ENCODE measurements at regions not wholly inside any gene's neighbourhood (a gene's known extent, or its start where the extent isn't known, plus 50 kb on each side); places are given as distances from the start of the nearest gene placed in this dataset.

DNA sequence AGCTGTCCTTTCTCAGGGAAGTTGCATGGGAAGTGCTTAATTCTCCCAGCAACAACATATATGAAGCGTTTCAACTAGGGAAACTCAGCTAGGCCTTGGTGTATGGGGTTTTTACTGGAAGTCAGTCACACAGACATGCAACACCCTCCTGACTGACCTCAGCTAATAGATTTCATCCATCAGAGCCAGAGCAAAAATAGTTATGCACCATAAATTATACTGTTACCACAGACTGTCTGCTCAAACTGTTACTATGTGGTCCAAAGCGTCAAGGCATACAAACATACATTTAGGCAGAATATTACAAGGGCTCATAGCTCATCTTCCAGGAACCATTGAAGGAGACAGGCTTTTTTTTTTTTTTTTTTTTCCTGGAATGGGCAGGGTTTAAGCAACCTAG, 417.9 kb downstream of the ANKRD7 start:
- H3K36me3 Mint-ChIP-seq = no peaks in the 10 kb centered on the region
- CTCF ChIA-PET = no interaction called here
- H3K9me3 Mint-ChIP-seq = no peaks in the 10 kb centered on the region
- no peaks in the 10 kb centered on the region for H3K4me1 Mint-ChIP-seq
- no peak for DNase-seq
- H3K27ac Mint-ChIP-seq = no peak overlapping the region
- H3K4me3 Mint-ChIP-seq = no peak overlapping the region
- H3K27me3 Mint-ChIP-seq = no peaks in the 10 kb centered on the region

DNA sequence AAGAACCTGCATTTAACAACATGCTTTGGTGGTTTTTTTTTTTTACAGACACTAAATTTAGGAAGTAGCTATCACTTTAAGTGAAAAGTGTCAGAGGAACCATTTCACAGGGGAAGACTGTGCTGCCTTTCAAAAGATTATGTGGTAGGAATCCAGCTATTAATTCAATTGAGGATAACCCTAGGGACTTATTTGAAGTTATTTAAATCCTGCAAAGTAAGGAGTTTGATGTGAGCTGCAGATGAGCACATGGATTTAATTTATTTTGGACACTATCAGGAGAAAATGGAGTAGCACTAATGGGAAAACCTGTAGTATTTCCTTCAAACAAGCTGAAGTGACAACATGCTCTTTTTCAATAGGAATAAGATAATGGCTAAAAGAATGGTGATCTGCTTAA, 419.8 kb downstream of the ANKRD7 start:
- H3K27me3 Mint-ChIP-seq = no peaks in the 10 kb centered on the region
- H3K36me3 Mint-ChIP-seq = no peaks in the 10 kb centered on the region
- no peaks in the 10 kb centered on the region for H3K4me1 Mint-ChIP-seq
- H3K4me3 Mint-ChIP-seq = no peak overlapping the region
- H3K27ac Mint-ChIP-seq = no peak overlapping the region
- no peak for DNase-seq
- CTCF ChIA-PET = no interaction called here
- no peaks in the 10 kb centered on the region for H3K9me3 Mint-ChIP-seq

DNA sequence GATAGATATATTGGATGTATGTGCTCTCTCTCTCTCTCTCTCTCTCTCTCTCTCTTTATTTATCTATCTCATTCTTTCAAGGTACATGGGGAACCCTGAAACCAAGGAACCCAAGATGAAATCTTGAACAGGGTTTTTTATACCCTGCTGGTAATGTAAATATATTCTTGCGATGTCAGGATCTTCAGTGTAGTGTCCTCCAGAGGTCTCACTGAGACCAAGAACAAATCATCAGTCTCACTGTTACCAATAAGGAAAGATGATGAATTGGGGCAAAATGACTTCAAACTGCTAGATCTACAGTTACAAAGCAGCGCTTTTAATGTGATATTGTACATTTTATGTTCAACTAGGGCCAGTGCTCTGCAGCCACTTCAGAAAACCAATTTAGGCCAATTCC, 423.5 kb downstream of the ANKRD7 start:
- CTCF ChIA-PET = no interaction called here
- no peak for DNase-seq
- H3K9me3 Mint-ChIP-seq = no peaks in the 10 kb centered on the region
- no peaks in the 10 kb centered on the region for H3K4me1 Mint-ChIP-seq
- H3K27me3 Mint-ChIP-seq = no peaks in the 10 kb centered on the region
- H3K4me3 Mint-ChIP-seq = no peak overlapping the region
- no peaks in the 10 kb centered on the region for H3K36me3 Mint-ChIP-seq
- no peak overlapping the region for H3K27ac Mint-ChIP-seq

DNA sequence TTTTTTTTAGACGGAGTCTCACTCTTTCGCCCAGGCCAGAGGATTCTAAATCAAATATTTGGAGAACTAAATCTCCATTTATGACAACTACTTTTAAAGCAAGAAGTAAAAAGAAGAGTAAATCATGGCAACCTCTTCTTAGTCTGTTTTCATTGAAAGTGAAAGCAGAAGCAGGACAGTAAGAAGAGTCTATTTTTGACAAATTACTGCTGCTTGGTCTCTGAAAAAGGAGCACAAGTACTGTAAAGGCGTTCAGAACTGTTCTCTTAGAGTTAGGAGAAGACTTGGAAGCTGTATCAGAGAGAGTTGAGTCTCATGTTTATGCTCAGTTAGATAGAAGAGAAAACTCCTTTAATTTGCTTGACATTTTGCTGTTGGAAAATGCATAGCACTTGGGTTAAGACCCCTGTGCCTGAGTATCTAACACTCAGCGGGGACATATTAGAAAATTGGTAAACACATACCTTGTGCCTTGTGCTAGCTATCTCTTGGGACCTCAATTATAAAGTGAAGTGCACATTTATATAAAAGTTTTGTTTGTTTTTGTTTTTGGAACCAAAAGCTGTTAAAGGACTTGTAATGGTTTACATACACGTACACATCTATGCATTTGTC, 433.0 kb downstream of the ANKRD7 start:
- no peaks in the 10 kb centered on the region for H3K27me3 Mint-ChIP-seq
- H3K4me1 Mint-ChIP-seq = no peaks in the 10 kb centered on the region
- no peak overlapping the region for H3K27ac Mint-ChIP-seq
- CTCF ChIA-PET = no interaction called here
- no peaks in the 10 kb centered on the region for H3K9me3 Mint-ChIP-seq
- no peak overlapping the region for H3K4me3 Mint-ChIP-seq
- no peaks in the 10 kb centered on the region for H3K36me3 Mint-ChIP-seq
- DNase-seq = no peak

DNA sequence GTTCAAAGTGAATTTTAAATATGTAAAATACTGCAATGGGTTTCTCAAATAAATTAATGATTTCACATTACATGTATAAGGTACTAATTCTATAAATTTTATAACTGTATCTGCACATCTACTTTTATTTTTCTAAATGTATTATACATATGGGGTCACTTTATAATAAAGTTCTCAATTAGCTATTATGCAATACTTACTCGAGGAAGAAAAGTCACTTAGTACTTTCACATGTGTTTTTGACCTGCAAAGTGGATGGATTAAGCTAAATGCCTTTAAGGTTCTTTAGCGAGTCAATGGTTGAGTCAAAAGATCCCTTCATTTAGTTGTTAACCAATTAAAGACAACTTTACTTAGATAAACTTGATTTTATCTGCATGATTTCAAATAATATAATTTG, 437.8 kb downstream of the ANKRD7 start:
- H3K27ac Mint-ChIP-seq = no peak overlapping the region

DNA sequence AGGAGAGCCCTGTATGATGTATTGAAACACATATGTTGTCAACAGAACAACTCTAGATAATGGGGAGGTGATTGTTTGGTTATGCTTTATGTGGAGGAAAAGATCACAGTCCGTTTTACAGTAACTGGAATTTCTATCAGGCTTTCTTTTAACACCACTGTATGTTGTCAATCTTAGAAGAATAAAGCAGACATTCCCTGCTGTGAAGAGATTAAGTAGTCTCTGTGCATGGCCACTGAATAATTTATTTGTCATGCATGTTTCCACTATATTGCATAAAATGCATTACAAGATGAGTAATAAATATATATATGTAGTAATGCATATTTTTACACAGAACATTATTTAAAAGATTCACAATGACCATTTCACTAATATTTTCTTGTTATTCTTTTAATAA, 440.0 kb downstream of the ANKRD7 start:
- Mint-ChIP-seq H3K4me3 (no peak overlapping the region), H3K9me3 (no peaks in the 10 kb centered on the region), H3K36me3 (no peaks in the 10 kb centered on the region), H3K27me3 (no peaks in the 10 kb centered on the region), H3K27ac (no peak overlapping the region), H3K4me1 (no peaks in the 10 kb centered on the region)
- no peak for DNase-seq
- CTCF ChIA-PET = no interaction called here

More for the DNA sequence above, 437.8 kb downstream of the ANKRD7 start:
- Mint-ChIP-seq H3K4me3 (no peak overlapping the region), H3K27me3 (no peaks in the 10 kb centered on the region), H3K36me3 (no peaks in the 10 kb centered on the region), H3K9me3 (no peaks in the 10 kb centered on the region), H3K4me1 (no peaks in the 10 kb centered on the region)
- DNase-seq = no peak
- CTCF ChIA-PET = no interaction called here

DNA sequence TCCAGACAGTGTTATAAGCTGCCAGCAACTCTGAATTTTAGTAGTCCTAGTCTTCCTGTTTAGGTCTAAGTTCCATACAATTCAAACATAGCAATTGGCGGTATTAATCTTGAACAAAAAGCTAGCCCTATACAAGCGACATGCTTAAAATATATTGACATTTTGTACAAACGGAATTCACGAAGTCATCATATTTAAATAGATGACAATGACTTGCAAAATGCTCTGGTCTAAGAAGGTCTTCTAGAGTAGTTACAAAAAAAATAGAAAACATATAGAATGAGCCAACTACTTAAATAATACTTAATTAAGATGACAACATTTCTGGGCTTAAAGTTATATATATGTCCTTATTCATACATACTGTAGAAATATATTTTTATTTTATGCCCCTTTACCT, 446.6 kb downstream of the ANKRD7 start:
- Mint-ChIP-seq H3K4me1 (no peaks in the 10 kb centered on the region), H3K9me3 (peaks cover 2% of the 10 kb centered on the region), H3K27me3 (no peaks in the 10 kb centered on the region), H3K36me3 (no peaks in the 10 kb centered on the region), H3K4me3 (no peak overlapping the region), H3K27ac (no peak overlapping the region)
- CTCF ChIA-PET = no interaction called here
- DNase-seq = no peak

DNA sequence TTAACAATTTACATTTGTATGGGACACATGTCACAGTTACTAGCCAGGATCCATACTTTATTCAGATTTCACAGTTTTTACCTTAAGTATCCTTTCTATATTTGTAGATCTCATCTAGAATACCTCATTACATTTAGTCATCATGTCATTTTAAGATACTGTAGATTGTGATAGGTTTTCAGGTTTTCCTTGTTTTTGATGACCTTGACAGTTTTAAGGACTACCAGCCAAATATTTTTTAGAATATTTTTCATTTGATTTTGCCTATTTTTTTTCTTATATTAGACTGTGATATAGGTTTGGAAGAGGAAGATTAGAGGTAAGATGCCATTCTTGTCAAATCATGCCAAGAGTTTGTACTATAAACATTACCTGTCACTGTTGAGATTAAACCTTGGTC, 460.3 kb downstream of the ANKRD7 start:
- no peak overlapping the region for H3K4me3 Mint-ChIP-seq
- no peaks in the 10 kb centered on the region for H3K36me3 Mint-ChIP-seq
- CTCF ChIA-PET = no interaction called here
- H3K27me3 Mint-ChIP-seq = no peaks in the 10 kb centered on the region
- no peak overlapping the region for H3K27ac Mint-ChIP-seq
- H3K4me1 Mint-ChIP-seq = no peaks in the 10 kb centered on the region
- H3K9me3 Mint-ChIP-seq = no peaks in the 10 kb centered on the region
- no peak for DNase-seq

DNA sequence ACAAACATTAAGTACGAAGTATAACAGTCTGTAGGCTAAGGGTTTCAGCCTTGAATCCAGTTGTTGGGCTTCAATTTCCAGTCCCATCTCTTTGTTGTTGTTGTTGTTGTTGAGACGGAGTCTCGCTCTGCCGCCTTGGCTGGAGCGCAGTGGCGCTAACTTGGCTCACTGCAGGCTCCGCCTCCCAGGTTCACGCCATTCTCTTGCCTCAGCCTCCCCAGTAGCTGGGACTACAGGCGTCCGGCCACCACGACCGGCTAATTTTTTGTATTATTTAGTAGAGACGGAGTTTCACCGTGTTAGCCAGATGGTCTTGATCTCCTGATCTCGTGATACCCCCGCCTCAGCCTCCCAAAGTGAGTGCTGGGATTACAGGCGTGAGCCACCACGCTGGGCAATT, 464.9 kb downstream of the ANKRD7 start:
- Mint-ChIP-seq H3K4me3 (no peak overlapping the region), H3K9me3 (no peaks in the 10 kb centered on the region), H3K27ac (no peak overlapping the region), H3K36me3 (no peaks in the 10 kb centered on the region), H3K27me3 (no peaks in the 10 kb centered on the region), H3K4me1 (no peaks in the 10 kb centered on the region)
- CTCF ChIA-PET = no interaction called here
- no peak for DNase-seq

DNA sequence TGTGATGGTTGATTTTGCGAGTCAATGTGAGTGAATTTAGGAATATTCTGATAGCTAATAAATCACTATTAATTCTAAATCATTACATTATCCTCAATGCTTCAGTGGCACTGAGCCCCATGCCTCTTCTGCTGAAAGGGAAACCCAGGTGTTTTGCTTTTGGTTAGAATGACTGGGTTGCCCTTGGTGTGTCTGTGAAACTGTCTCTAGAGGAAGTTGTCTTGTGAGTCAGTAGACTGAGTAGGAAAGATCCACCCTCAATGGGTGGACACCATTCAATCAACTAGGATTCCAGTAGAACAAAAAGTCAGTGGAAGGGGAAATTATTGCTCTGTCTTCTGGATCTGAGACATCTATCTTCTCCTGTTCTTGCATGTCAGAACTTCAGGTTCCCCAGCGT, 472.4 kb downstream of the ANKRD7 start:
- Mint-ChIP-seq H3K27ac (no peak overlapping the region), H3K27me3 (no peaks in the 10 kb centered on the region), H3K4me1 (no peaks in the 10 kb centered on the region), H3K4me3 (no peak overlapping the region), H3K36me3 (no peaks in the 10 kb centered on the region), H3K9me3 (peaks cover 2% of the 10 kb centered on the region)
- CTCF ChIA-PET = no interaction called here
- no peak for DNase-seq

DNA sequence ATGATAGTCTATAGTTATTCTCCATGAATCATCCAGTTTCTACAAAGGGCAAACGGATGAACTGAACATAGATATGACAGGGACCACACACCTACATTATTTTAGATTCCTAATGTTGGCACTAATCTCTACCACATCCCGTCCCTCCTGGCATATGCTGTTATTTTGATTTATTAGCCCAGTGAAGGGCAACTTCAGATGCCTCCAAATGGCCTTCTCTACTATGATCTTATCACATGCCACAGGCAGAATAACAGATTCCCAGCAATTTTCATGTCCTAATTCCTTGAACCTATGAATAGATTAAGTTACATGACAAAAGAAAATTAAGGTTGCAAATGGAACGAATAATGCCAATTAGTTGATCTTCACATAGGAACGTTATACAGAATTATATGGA, 474.7 kb downstream of the ANKRD7 start:
- DNase-seq = no peak
- H3K27ac Mint-ChIP-seq = no peak overlapping the region
- no peaks in the 10 kb centered on the region for H3K36me3 Mint-ChIP-seq
- no peaks in the 10 kb centered on the region for H3K27me3 Mint-ChIP-seq
- H3K9me3 Mint-ChIP-seq = peaks cover 2% of the 10 kb centered on the region
- H3K4me3 Mint-ChIP-seq = no peak overlapping the region
- CTCF ChIA-PET = no interaction called here
- H3K4me1 Mint-ChIP-seq = no peaks in the 10 kb centered on the region

DNA sequence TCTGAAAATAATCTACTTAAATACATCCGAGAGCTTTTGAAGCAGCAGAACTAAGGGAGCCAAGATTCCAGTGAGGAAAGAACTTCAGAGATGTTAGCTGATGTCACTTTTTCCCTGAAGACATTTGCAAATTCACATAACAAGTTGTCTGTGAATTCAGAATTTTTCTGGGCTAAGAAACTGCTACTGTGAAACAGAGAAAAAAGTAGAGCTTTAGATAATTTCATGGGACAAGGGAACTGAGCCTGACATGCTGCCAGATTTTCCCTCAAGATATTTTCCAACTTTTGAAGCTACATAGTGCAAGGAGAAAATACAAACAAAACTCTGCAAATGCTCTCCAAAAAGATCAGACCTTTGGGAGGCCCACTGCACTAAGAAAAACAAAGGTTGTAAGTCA, 484.2 kb downstream of the ANKRD7 start:
- H3K36me3 Mint-ChIP-seq = no peaks in the 10 kb centered on the region
- CTCF ChIA-PET = no interaction called here
- DNase-seq = no peak
- no peaks in the 10 kb centered on the region for H3K4me1 Mint-ChIP-seq
- H3K27ac Mint-ChIP-seq = no peak overlapping the region
- H3K9me3 Mint-ChIP-seq = no peaks in the 10 kb centered on the region
- H3K27me3 Mint-ChIP-seq = no peaks in the 10 kb centered on the region
- no peak overlapping the region for H3K4me3 Mint-ChIP-seq

DNA sequence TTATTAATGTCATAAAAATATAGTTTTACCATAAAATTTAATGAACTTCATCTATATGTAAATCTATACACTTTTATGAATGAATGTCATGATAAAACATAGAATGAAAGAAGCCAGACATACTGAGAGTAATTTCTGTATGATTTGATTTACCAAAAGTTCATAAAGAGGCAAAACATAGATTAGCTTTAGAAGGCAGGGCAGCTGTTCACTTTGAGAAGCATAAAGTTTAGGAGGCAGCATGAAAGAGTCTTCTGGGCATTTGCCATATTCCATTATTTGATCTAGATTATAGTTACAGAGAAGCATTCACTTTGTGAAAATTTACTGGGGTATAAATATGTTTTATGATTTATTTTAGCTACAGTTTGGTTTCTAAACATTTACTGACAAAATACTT, 487.2 kb downstream of the ANKRD7 start:
- Mint-ChIP-seq H3K4me1 (no peaks in the 10 kb centered on the region), H3K27me3 (no peaks in the 10 kb centered on the region), H3K9me3 (no peaks in the 10 kb centered on the region), H3K36me3 (no peaks in the 10 kb centered on the region), H3K4me3 (no peak overlapping the region), H3K27ac (no peak overlapping the region)
- DNase-seq = no peak
- CTCF ChIA-PET = no interaction called here

DNA sequence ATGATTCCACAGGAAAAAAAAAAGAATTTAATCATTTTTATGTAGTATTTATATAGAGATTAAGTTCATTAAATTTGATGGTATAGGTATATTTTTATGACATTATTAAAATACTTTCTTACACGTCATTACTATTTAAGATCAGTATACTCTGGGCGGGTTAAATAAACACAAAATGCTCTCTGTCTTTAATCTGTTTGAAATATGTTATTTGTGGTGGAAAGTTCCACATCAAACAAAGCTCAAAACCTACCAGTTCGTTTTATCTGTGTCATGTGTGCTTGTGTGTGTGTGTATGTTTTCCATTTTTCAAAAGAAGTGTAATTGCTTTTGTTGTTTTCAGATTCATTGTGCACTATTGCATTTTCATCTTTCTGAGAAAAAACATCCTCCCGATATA, 488.5 kb downstream of the ANKRD7 start:
- CTCF ChIA-PET = no interaction called here
- no peak for DNase-seq
- Mint-ChIP-seq H3K36me3 (no peaks in the 10 kb centered on the region), H3K4me1 (no peaks in the 10 kb centered on the region), H3K27me3 (no peaks in the 10 kb centered on the region), H3K4me3 (no peak overlapping the region), H3K9me3 (no peaks in the 10 kb centered on the region), H3K27ac (no peak overlapping the region)

DNA sequence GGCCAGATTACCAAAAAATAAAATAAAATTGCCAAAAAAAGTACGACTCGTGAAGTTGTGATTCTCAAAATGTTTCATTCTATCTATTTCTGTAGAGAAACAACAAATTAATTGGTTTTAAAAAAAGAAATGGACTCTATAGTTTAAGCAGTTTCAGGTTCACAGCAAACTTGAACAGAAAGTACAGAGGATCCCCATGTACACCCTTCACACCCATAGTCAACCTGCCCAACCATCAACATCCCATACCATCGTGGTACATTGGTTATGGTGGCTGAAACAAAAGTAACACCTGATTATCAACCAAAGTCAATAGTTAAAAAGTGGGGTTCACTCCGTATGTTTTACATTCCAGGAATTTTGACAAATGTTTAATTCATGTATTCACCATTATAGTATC, 496.1 kb downstream of the ANKRD7 start:
- Mint-ChIP-seq H3K36me3 (no peaks in the 10 kb centered on the region), H3K27ac (no peak overlapping the region), H3K27me3 (no peaks in the 10 kb centered on the region), H3K9me3 (peaks cover 2% of the 10 kb centered on the region), H3K4me3 (no peak overlapping the region), H3K4me1 (no peaks in the 10 kb centered on the region)
- no peak for DNase-seq
- CTCF ChIA-PET = no interaction called here

DNA sequence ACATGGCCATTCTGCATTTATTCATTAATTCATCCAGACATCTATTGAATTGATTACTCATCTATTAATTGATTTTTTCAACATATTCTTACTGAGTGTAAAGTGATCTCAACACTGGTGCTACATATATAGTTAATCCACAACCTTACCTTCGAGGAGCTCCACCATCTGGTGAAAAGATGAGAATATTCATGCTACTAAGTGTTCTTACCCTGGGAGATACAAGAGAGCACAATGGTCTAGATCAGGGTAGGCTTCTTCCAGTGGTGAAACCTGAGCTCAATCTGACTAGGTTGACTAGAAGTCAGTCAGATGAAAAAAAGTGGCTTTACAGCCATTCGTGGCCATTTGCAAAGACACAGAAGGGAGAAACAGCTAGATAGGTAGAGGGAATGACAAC, 507.4 kb downstream of the ANKRD7 start:
- CTCF ChIA-PET = no interaction called here
- Mint-ChIP-seq H3K27me3 (no peaks in the 10 kb centered on the region), H3K4me3 (no peak overlapping the region), H3K4me1 (no peaks in the 10 kb centered on the region), H3K36me3 (no peaks in the 10 kb centered on the region), H3K9me3 (peaks cover 7% of the 10 kb centered on the region), H3K27ac (no peak overlapping the region)
- no peak for DNase-seq

Data from activated naive CD4-positive, alpha-beta T cell treated with anti-CD3 and anti-CD28 coated beads, Interleukin-2, amount 10 ng/mL, durations not matched to agents 7 days and 5 days (primary cell).